ENCODE measurements at regions not wholly inside any gene's neighbourhood (a gene's known extent, or its start where the extent isn't known, plus 50 kb on each side); places are given as distances from the start of the nearest gene placed in this dataset.

- no peak for TF ChIP-seq GATA3 (IDR thresholded peaks at IDR 0.05; ENCODE audit: low read depth, low read length)
- no peak for TF ChIP-seq GATA2 (IDR thresholded peaks at IDR 0.05; ENCODE audit: low read depth, low read length)
These were observed 346.9 kb downstream of the C16orf95 start for GRCh38 chr16:86970279-86970678.
